DND-41 (cell line): ENCODE measurements at regions not wholly inside any gene's neighbourhood (a gene's known extent, or its start where the extent isn't known, plus 50 kb on each side); places are given as distances from the start of the nearest gene placed in this dataset.

Experiments used
- ATAC-seq: fragments of 200-7000 bp; cut with Tn5 transposase; 3 replicates; pipeline ENCODE4 v1.9.1; 2021; ENCODE audit warnings: low read depth; ENCODE audit not compliant: insufficient read depth
- DNase-seq: peaks from one replicate; pipeline ENCODE4 v3.0.0-alpha.2; 2020
- H2AFZ ChIP-seq: 2 replicates; pipeline ENCODE4 v1.6.0; 2012; ENCODE audit warnings: low read depth, low read length
- H3K27ac ChIP-seq: 2 replicates; pipeline ENCODE4 v1.5.1; 2012; ENCODE audit warnings: low read length, inconsistent platforms
- H3K27me3 ChIP-seq: fragments of 200-600 bp; sonication (generic); 2 replicates; pipeline ENCODE4 v1.6.0; 2012; ENCODE audit warnings: low read length, mild to moderate bottlenecking, inconsistent platforms; ENCODE audit not compliant: insufficient read depth, poor library complexity
- H3K36me3 ChIP-seq: 2 replicates; pipeline ENCODE4 v1.5.1; 2012; ENCODE audit warnings: low read length, inconsistent platforms; ENCODE audit not compliant: insufficient read depth
- H3K4me1 ChIP-seq: 2 replicates; pipeline ENCODE4 v1.5.1; 2012; ENCODE audit warnings: mild to moderate bottlenecking, low read length; ENCODE audit not compliant: insufficient read depth
- H3K4me2 ChIP-seq: 2 replicates; pipeline ENCODE4 v1.6.0; 2012; ENCODE audit warnings: mild to moderate bottlenecking, moderate library complexity, low read length, inconsistent platforms; ENCODE audit not compliant: insufficient read depth
- H3K4me3 ChIP-seq, 2 experiments: fragments of 200-600 bp in 1 of 2; shearing (Covaris generic) in 1 of 2; 2 replicates each; pipeline ENCODE4 v1.5.1; 2012 to 2016; ENCODE audit warnings: inconsistent platforms in 2 of 2, low read length in 2 of 2, mild to moderate bottlenecking in 2 of 2, low read depth in 1 of 2, moderate library complexity in 1 of 2
- H3K79me2 ChIP-seq: 2 replicates; pipeline ENCODE4 v1.6.0; 2012; ENCODE audit warnings: low read length, inconsistent platforms; ENCODE audit not compliant: insufficient read depth
- H3K9ac ChIP-seq: 2 replicates; pipeline ENCODE4 v1.6.0; 2012; ENCODE audit warnings: low read depth, mild to moderate bottlenecking, inconsistent platforms, low read length, moderate library complexity
- H3K9me3 ChIP-seq: 2 replicates; pipeline ENCODE4 v1.5.1; 2012; ENCODE audit warnings: low read length, moderate library complexity, mild to moderate bottlenecking, inconsistent platforms; ENCODE audit not compliant: insufficient read depth, severe bottlenecking
- H4K20me1 ChIP-seq: 2 replicates; pipeline ENCODE4 v1.6.0; 2012; ENCODE audit warnings: low read length; ENCODE audit not compliant: insufficient read depth
- EZH2 ChIP-seq: IDR thresholded peaks from 3 replicates; pipeline ENCODE4 v1.6.1; 2012; ENCODE audit warnings: borderline replicate concordance, low read depth, mild to moderate bottlenecking, moderate library complexity, low read length, inconsistent platforms; ENCODE audit not compliant: severe bottlenecking
- TF ChIP-seq, protein P1 (sequence below): IDR thresholded peaks from 2 replicates; pipeline ENCODE4 v1.5.1; 2012; ENCODE audit warnings: borderline replicate concordance, low read length, moderate library complexity, mild to moderate bottlenecking; ENCODE audit not compliant: poor library complexity, severe bottlenecking; ENCODE audit errors: extremely low read depth

DNA sequence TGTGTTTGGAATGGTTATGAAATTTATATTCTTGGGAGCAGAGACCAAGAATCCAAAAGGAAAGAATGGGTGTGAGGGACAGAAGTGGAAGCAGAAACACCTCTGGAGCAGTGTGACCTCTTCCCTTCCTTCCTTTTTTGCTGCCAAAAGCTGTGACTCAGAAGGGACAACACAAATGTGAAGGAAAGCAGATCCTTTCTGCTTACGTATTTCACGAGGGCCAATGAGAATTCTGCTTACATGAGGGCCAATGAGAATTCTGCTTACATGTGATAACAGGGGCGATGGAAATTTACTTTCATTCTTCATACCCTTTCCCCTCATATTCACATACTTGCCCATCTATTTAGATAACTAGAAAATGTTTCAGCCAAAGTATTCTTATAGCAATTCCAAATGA lies 404.6 kb downstream of the PRDM5 start:
- no peak overlapping the region for H3K4me2 ChIP-seq
- H3K4me3 ChIP-seq: no peak overlapping the region
- DNase-seq (no peak), ATAC-seq (no peak)
- H3K27ac ChIP-seq: no peak overlapping the region
- no peaks in the 10 kb centered on the region for H3K27me3 ChIP-seq
- no peaks in the 10 kb centered on the region for H3K4me1 ChIP-seq
- no peaks in the 10 kb centered on the region for H3K9me3 ChIP-seq
- no peaks in the 10 kb centered on the region for H3K36me3 ChIP-seq
- no peak overlapping the region for H2AFZ ChIP-seq
- no peak overlapping the region for H3K9ac ChIP-seq
- no peaks in the 10 kb centered on the region for H3K79me2 ChIP-seq
- TF ChIP-seq, protein P1, sequence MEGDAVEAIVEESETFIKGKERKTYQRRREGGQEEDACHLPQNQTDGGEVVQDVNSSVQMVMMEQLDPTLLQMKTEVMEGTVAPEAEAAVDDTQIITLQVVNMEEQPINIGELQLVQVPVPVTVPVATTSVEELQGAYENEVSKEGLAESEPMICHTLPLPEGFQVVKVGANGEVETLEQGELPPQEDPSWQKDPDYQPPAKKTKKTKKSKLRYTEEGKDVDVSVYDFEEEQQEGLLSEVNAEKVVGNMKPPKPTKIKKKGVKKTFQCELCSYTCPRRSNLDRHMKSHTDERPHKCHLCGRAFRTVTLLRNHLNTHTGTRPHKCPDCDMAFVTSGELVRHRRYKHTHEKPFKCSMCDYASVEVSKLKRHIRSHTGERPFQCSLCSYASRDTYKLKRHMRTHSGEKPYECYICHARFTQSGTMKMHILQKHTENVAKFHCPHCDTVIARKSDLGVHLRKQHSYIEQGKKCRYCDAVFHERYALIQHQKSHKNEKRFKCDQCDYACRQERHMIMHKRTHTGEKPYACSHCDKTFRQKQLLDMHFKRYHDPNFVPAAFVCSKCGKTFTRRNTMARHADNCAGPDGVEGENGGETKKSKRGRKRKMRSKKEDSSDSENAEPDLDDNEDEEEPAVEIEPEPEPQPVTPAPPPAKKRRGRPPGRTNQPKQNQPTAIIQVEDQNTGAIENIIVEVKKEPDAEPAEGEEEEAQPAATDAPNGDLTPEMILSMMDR: no peak
- TF ChIP-seq EZH2: no peak
- no peaks in the 10 kb centered on the region for H4K20me1 ChIP-seq

DNA sequence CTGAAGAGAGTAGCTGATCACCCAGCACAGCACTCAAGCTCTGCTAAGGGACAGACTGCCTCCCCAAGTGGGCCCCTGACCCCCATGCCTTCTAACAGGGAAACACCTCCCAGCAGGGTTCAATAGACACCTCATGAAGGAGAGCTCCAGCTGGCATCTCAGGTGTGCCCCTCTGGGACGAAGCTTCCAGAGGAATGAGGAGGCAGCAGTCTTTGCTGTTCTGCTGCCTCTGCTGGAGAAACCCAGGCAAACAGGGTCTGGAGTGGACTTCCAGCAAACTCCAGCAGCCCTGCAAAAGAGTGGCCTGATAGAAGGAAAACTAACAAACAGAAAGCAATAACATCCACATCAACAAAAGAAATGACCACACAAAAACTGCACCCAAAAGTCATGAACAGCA lies 412.8 kb downstream of the PRDM5 start:
- ATAC-seq (no peak), DNase-seq (no peak)
- Histone ChIP-seq H3K9ac (no peak overlapping the region), H3K4me2 (no peak overlapping the region), H3K9me3 (no peaks in the 10 kb centered on the region), H4K20me1 (no peaks in the 10 kb centered on the region), H3K79me2 (no peaks in the 10 kb centered on the region), H3K4me3 (no peak overlapping the region), H3K27ac (no peak overlapping the region), H3K27me3 (no peaks in the 10 kb centered on the region), H2AFZ (no peak overlapping the region), H3K36me3 (no peaks in the 10 kb centered on the region), H3K4me1 (no peaks in the 10 kb centered on the region)
- TF ChIP-seq EZH2: no peak
- TF ChIP-seq, protein P1: no peak

DNA sequence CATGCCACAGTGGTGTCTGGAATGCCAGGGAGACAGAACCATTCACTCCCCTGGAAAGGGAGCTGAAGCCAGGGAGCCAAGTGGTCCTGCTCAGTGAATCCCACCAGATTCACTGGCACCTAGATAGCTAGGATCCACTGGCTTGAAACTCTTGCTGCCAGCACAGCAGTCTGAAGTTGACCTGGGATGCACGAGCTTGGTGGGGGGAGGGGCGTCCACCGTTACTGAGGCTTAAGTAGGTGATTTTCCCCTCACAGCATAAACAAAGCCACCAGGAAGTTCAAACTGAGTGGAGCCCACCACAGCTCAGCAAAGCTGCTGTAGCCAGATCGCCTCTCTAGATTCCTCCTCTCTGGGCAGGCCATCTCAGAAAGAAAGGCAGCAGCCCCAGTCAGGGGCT lies 413.3 kb downstream of the PRDM5 start:
- no peak overlapping the region for H3K9ac ChIP-seq
- no peaks in the 10 kb centered on the region for H3K27me3 ChIP-seq
- no peaks in the 10 kb centered on the region for H3K36me3 ChIP-seq
- no peak for DNase-seq
- H3K9me3 ChIP-seq: no peaks in the 10 kb centered on the region
- no peak overlapping the region for H3K27ac ChIP-seq
- no peak for TF ChIP-seq EZH2
- TF ChIP-seq, protein P1: no peak
- no peaks in the 10 kb centered on the region for H3K4me1 ChIP-seq
- H3K4me2 ChIP-seq: no peak overlapping the region
- no peak overlapping the region for H2AFZ ChIP-seq
- ATAC-seq: no peak
- H4K20me1 ChIP-seq: no peaks in the 10 kb centered on the region
- no peak overlapping the region for H3K4me3 ChIP-seq
- H3K79me2 ChIP-seq: no peaks in the 10 kb centered on the region

DNA sequence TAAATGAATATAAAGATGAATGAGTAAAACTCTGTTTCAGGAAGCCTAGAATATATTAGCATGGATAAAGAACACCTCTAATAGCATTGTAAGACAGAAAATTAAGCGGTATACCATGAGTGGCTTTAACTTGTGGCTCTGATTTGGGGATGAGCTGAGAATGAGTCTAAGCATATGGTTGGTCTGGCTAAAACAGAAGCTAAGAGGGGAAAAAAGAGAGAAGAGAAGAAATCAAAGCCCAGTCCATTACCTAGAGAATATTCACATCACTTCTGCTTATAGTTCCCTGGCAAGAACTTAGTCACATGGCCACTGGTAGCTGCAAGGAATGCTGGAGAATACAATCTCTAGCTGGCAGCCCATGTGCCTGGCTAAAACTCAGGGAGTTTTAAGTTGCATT lies 414.5 kb downstream of the PRDM5 start:
- no peak overlapping the region for H2AFZ ChIP-seq
- no peaks in the 10 kb centered on the region for H4K20me1 ChIP-seq
- no peak overlapping the region for H3K4me2 ChIP-seq
- no peak for ATAC-seq
- no peak for DNase-seq
- no peaks in the 10 kb centered on the region for H3K36me3 ChIP-seq
- H3K4me1 ChIP-seq: no peaks in the 10 kb centered on the region
- no peaks in the 10 kb centered on the region for H3K27me3 ChIP-seq
- no peak for TF ChIP-seq EZH2
- TF ChIP-seq, protein P1: no peak
- no peak overlapping the region for H3K4me3 ChIP-seq
- no peak overlapping the region for H3K27ac ChIP-seq
- H3K9me3 ChIP-seq: no peaks in the 10 kb centered on the region
- H3K9ac ChIP-seq: no peak overlapping the region
- no peaks in the 10 kb centered on the region for H3K79me2 ChIP-seq
